ENCODE measurements at regions not wholly inside any gene's neighbourhood (a gene's known extent, or its start where the extent isn't known, plus 50 kb on each side); places are given as distances from the start of the nearest gene placed in this dataset.

DNA sequence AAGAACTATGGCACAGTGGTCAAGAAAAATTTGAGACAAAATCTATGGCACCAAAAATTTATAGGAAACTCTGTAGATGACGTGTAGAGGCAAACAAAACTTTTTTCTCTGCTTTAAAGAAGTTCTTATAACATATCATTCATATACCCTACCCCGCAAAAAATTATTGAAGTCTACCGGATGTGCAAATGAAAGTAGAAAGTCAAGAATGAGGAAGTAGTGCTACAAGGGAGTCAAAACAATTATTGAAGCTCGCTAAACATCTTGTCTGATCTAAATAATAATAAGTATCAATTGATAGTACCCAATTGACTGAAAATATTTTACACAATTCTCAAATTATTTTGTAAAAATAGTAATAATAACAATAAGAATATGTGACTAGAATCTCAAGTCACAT is 398.5 kb downstream of the TAF11L14 start:
- Histone ChIP-seq H3K36me3 (ENCODE audit: control insufficient read depth in 3 of 3, insufficient read depth in 3 of 3, low read length in 3 of 3) (no peaks in the 10 kb centered on the region), H3K9me3 (ENCODE audit: control insufficient read depth in 3 of 3, low read length in 3 of 3) (no peaks in the 10 kb centered on the region), H3K4me1 (ENCODE audit: control insufficient read depth in 3 of 3, insufficient read depth in 3 of 3, low read length in 3 of 3) (no peaks in the 10 kb centered on the region), H3K4me3 (ENCODE audit: low read length in 3 of 3) (no peak overlapping the region), H3K27ac (ENCODE audit: low read depth, low read length) (no peak overlapping the region), H3K9ac (ENCODE audit: low read depth in 1 of 3, low read length in 3 of 3) (no peak overlapping the region), H3K27me3 (ENCODE audit: control insufficient read depth in 3 of 3, insufficient read depth in 3 of 3, low read length in 3 of 3) (no peaks in the 10 kb centered on the region)

GRCh38 chr5:18036531-18036930 is 402.3 kb downstream of the TAF11L14 start:
- no peak overlapping the region for H3K27ac ChIP-seq (ENCODE audit: low read depth, low read length)
- no peaks in the 10 kb centered on the region for H3K36me3 ChIP-seq (ENCODE audit: control insufficient read depth in 3 of 3, insufficient read depth in 3 of 3, low read length in 3 of 3)

DNA sequence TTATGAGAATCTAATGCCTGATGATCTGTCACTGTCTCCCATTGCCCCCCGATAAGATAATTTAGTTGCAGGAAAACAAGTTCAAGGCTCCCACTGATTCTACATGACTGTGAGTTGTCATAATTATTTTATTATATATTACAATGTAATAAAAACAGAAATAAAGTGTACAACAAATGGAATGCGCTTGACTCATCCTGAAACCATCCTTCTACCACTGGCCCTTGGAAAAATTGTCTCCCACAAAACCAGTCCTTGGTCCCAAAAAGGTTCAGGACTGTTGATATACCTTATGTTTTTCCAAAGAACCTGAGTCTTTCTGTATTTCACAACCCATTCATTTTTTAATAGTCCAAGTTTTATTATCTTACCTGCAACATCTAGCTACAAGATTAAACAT is 403.5 kb downstream of the TAF11L14 start:
- Histone ChIP-seq H3K9me3 (ENCODE audit: control insufficient read depth in 3 of 3, low read length in 3 of 3) (no peaks in the 10 kb centered on the region), H3K9ac (ENCODE audit: low read depth in 1 of 3, low read length in 3 of 3) (no peak overlapping the region), H3K4me1 (ENCODE audit: control insufficient read depth in 3 of 3, insufficient read depth in 3 of 3, low read length in 3 of 3) (no peaks in the 10 kb centered on the region)

More at GRCh38 chr5:18036531-18036930, 402.3 kb downstream of the TAF11L14 start:
- H3K9me3 ChIP-seq (ENCODE audit: control insufficient read depth in 3 of 3, low read length in 3 of 3): no peaks in the 10 kb centered on the region
- H3K4me3 ChIP-seq (ENCODE audit: low read length in 3 of 3): no peak overlapping the region
- H3K27me3 ChIP-seq (ENCODE audit: control insufficient read depth in 3 of 3, insufficient read depth in 3 of 3, low read length in 3 of 3): no peaks in the 10 kb centered on the region
- H3K4me1 ChIP-seq (ENCODE audit: control insufficient read depth in 3 of 3, insufficient read depth in 3 of 3, low read length in 3 of 3): no peaks in the 10 kb centered on the region
- H3K9ac ChIP-seq (ENCODE audit: low read depth in 1 of 3, low read length in 3 of 3): no peak overlapping the region

GRCh38 chr5:18043344-18043743 is 409.1 kb downstream of the TAF11L14 start:
- no peak overlapping the region for H3K27ac ChIP-seq (ENCODE audit: low read depth, low read length)

More for the DNA sequence above, 403.5 kb downstream of the TAF11L14 start:
- Histone ChIP-seq H3K4me3 (ENCODE audit: low read length in 3 of 3) (no peak overlapping the region), H3K27ac (ENCODE audit: low read depth, low read length) (no peak overlapping the region), H3K27me3 (ENCODE audit: control insufficient read depth in 3 of 3, insufficient read depth in 3 of 3, low read length in 3 of 3) (no peaks in the 10 kb centered on the region), H3K36me3 (ENCODE audit: control insufficient read depth in 3 of 3, insufficient read depth in 3 of 3, low read length in 3 of 3) (no peaks in the 10 kb centered on the region)

GRCh38 chr5:18048449-18048848 is 414.2 kb downstream of the TAF11L14 start:
- no peaks in the 10 kb centered on the region for H3K36me3 ChIP-seq (ENCODE audit: control insufficient read depth in 3 of 3, insufficient read depth in 3 of 3, low read length in 3 of 3)
- H3K27ac ChIP-seq (ENCODE audit: low read depth, low read length): no peak overlapping the region
- no peaks in the 10 kb centered on the region for H3K27me3 ChIP-seq (ENCODE audit: control insufficient read depth in 3 of 3, insufficient read depth in 3 of 3, low read length in 3 of 3)
- H3K4me3 ChIP-seq (ENCODE audit: low read length in 3 of 3): no peak overlapping the region
- H3K9ac ChIP-seq (ENCODE audit: low read depth in 1 of 3, low read length in 3 of 3): no peak overlapping the region
- no peaks in the 10 kb centered on the region for H3K4me1 ChIP-seq (ENCODE audit: control insufficient read depth in 3 of 3, insufficient read depth in 3 of 3, low read length in 3 of 3)
- H3K9me3 ChIP-seq (ENCODE audit: control insufficient read depth in 3 of 3, low read length in 3 of 3): no peaks in the 10 kb centered on the region

More at GRCh38 chr5:18043344-18043743, 409.1 kb downstream of the TAF11L14 start:
- Histone ChIP-seq H3K27me3 (ENCODE audit: control insufficient read depth in 3 of 3, insufficient read depth in 3 of 3, low read length in 3 of 3) (no peaks in the 10 kb centered on the region), H3K9ac (ENCODE audit: low read depth in 1 of 3, low read length in 3 of 3) (no peak overlapping the region), H3K4me1 (ENCODE audit: control insufficient read depth in 3 of 3, insufficient read depth in 3 of 3, low read length in 3 of 3) (no peaks in the 10 kb centered on the region), H3K36me3 (ENCODE audit: control insufficient read depth in 3 of 3, insufficient read depth in 3 of 3, low read length in 3 of 3) (no peaks in the 10 kb centered on the region), H3K9me3 (ENCODE audit: control insufficient read depth in 3 of 3, low read length in 3 of 3) (no peaks in the 10 kb centered on the region), H3K4me3 (ENCODE audit: low read length in 3 of 3) (no peak overlapping the region)

DNA sequence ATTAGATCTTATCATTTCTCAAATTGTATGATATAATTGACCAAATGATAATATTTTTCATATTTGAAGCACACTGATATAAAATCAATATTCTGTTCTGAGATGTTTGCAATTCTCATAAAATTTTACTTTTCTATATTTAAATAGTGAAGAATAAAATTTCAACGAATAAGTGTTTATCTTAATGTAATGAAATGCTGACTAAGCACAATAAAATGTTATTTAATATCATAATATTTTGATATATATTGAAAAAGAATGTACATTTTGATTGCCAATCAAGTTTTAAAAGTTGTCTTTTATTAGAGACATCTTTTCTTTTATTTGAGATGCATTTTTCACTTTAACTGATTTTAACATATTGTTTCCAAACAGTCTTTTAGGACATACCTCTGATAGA is 416.1 kb downstream of the TAF11L14 start:
- no peaks in the 10 kb centered on the region for H3K36me3 ChIP-seq (ENCODE audit: control insufficient read depth in 3 of 3, insufficient read depth in 3 of 3, low read length in 3 of 3)
- no peaks in the 10 kb centered on the region for H3K9me3 ChIP-seq (ENCODE audit: control insufficient read depth in 3 of 3, low read length in 3 of 3)
- H3K27ac ChIP-seq (ENCODE audit: low read depth, low read length): no peak overlapping the region
- H3K9ac ChIP-seq (ENCODE audit: low read depth in 1 of 3, low read length in 3 of 3): no peak overlapping the region
- H3K4me3 ChIP-seq (ENCODE audit: low read length in 3 of 3): no peak overlapping the region
- H3K4me1 ChIP-seq (ENCODE audit: control insufficient read depth in 3 of 3, insufficient read depth in 3 of 3, low read length in 3 of 3): no peaks in the 10 kb centered on the region
- no peaks in the 10 kb centered on the region for H3K27me3 ChIP-seq (ENCODE audit: control insufficient read depth in 3 of 3, insufficient read depth in 3 of 3, low read length in 3 of 3)

DNA sequence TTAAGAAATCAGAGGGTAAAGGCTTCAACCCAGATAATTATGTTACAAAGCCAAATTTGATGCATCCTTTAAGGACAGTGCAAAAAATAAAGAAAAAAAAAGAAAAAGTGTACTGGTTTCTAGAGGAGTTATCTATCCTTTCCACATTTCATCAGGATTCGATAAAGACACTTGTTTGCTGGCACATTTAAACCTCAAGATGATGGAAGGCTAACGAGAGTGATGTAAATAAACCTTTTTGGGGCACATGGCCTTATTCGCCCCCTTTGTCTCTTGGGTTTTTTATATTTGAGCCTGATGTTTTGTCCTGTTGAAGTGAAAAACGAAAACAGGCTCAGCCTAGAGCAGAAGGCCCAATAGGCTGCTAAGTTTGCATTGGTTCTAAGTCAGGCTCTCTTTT is 416.5 kb downstream of the TAF11L14 start:
- Histone ChIP-seq H3K4me1 (ENCODE audit: control insufficient read depth in 3 of 3, insufficient read depth in 3 of 3, low read length in 3 of 3) (no peaks in the 10 kb centered on the region), H3K27me3 (ENCODE audit: control insufficient read depth in 3 of 3, insufficient read depth in 3 of 3, low read length in 3 of 3) (no peaks in the 10 kb centered on the region), H3K4me3 (ENCODE audit: low read length in 3 of 3) (no peak overlapping the region), H3K9ac (ENCODE audit: low read depth in 1 of 3, low read length in 3 of 3) (no peak overlapping the region), H3K27ac (ENCODE audit: low read depth, low read length) (no peak overlapping the region), H3K9me3 (ENCODE audit: control insufficient read depth in 3 of 3, low read length in 3 of 3) (no peaks in the 10 kb centered on the region), H3K36me3 (ENCODE audit: control insufficient read depth in 3 of 3, insufficient read depth in 3 of 3, low read length in 3 of 3) (no peaks in the 10 kb centered on the region)

- H3K36me3 ChIP-seq (ENCODE audit: control insufficient read depth in 3 of 3, insufficient read depth in 3 of 3, low read length in 3 of 3): no peaks in the 10 kb centered on the region
- H3K4me1 ChIP-seq (ENCODE audit: control insufficient read depth in 3 of 3, insufficient read depth in 3 of 3, low read length in 3 of 3): no peaks in the 10 kb centered on the region
- no peaks in the 10 kb centered on the region for H3K9me3 ChIP-seq (ENCODE audit: control insufficient read depth in 3 of 3, low read length in 3 of 3)
- H3K27ac ChIP-seq (ENCODE audit: low read depth, low read length): no peak overlapping the region
- no peak overlapping the region for H3K4me3 ChIP-seq (ENCODE audit: low read length in 3 of 3)
- no peak overlapping the region for H3K9ac ChIP-seq (ENCODE audit: low read depth in 1 of 3, low read length in 3 of 3)
- H3K27me3 ChIP-seq (ENCODE audit: control insufficient read depth in 3 of 3, insufficient read depth in 3 of 3, low read length in 3 of 3): no peaks in the 10 kb centered on the region
Measured at GRCh38 chr5:18051953-18052352, 417.7 kb downstream of the TAF11L14 start.

- no peaks in the 10 kb centered on the region for H3K9me3 ChIP-seq (ENCODE audit: control insufficient read depth in 3 of 3, low read length in 3 of 3)
- no peak overlapping the region for H3K27ac ChIP-seq (ENCODE audit: low read depth, low read length)
- H3K27me3 ChIP-seq (ENCODE audit: control insufficient read depth in 3 of 3, insufficient read depth in 3 of 3, low read length in 3 of 3): no peaks in the 10 kb centered on the region
- H3K4me3 ChIP-seq (ENCODE audit: low read length in 3 of 3): no peak overlapping the region
- H3K4me1 ChIP-seq (ENCODE audit: control insufficient read depth in 3 of 3, insufficient read depth in 3 of 3, low read length in 3 of 3): no peaks in the 10 kb centered on the region
- no peak overlapping the region for H3K9ac ChIP-seq (ENCODE audit: low read depth in 1 of 3, low read length in 3 of 3)
- no peaks in the 10 kb centered on the region for H3K36me3 ChIP-seq (ENCODE audit: control insufficient read depth in 3 of 3, insufficient read depth in 3 of 3, low read length in 3 of 3)
Measured at GRCh38 chr5:18052569-18052968, 418.3 kb downstream of the TAF11L14 start.

DNA sequence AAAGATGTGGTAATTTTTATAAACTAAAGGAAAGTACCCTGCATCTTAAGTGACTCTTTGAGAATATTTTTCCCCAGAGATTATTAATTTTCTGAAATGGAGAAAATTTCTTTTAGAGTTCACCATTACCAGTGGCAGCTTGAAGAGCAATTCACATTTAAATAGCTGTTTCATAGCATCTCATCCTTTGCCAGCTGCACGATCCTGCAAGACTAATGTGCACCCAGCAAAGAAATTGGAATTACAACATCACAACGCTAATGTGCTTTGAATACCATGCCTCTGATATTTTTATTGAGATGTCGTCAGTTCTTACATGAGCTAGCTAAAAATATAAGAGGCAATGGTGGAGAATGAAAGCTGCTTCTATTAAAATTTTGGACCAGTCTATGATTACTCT is 423.5 kb downstream of the TAF11L14 start:
- H3K27me3 ChIP-seq (ENCODE audit: control insufficient read depth in 3 of 3, insufficient read depth in 3 of 3, low read length in 3 of 3): no peaks in the 10 kb centered on the region
- no peak overlapping the region for H3K9ac ChIP-seq (ENCODE audit: low read depth in 1 of 3, low read length in 3 of 3)
- H3K4me1 ChIP-seq (ENCODE audit: control insufficient read depth in 3 of 3, insufficient read depth in 3 of 3, low read length in 3 of 3): no peaks in the 10 kb centered on the region
- no peak overlapping the region for H3K27ac ChIP-seq (ENCODE audit: low read depth, low read length)
- H3K36me3 ChIP-seq (ENCODE audit: control insufficient read depth in 3 of 3, insufficient read depth in 3 of 3, low read length in 3 of 3): no peaks in the 10 kb centered on the region
- H3K4me3 ChIP-seq (ENCODE audit: low read length in 3 of 3): no peak overlapping the region
- no peaks in the 10 kb centered on the region for H3K9me3 ChIP-seq (ENCODE audit: control insufficient read depth in 3 of 3, low read length in 3 of 3)

DNA sequence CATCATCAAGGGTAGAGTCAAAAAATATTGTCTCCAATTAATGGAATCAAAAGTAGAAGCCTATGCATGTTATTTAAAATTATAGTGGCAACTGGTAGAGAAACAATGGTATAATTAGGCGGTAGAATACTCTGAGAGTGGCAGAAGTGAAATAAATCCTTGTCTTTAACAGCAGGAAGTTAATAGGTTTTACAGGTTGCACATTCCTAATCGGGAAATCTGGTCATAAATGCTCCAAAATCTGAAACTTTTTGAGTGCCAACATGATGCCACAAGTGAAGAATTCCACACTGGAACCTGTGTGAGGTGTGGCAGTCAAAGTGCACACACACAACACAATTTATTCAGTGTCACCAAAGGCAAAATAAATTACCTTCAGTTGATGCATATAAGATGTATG is 433.4 kb downstream of the TAF11L14 start:
- Histone ChIP-seq H3K4me1 (ENCODE audit: control insufficient read depth in 3 of 3, insufficient read depth in 3 of 3, low read length in 3 of 3) (no peaks in the 10 kb centered on the region), H3K27ac (ENCODE audit: low read depth, low read length) (no peak overlapping the region)

More for the DNA sequence above, 433.4 kb downstream of the TAF11L14 start:
- Histone ChIP-seq H3K27me3 (ENCODE audit: control insufficient read depth in 3 of 3, insufficient read depth in 3 of 3, low read length in 3 of 3) (no peaks in the 10 kb centered on the region), H3K9ac (ENCODE audit: low read depth in 1 of 3, low read length in 3 of 3) (no peak overlapping the region), H3K9me3 (ENCODE audit: control insufficient read depth in 3 of 3, low read length in 3 of 3) (no peaks in the 10 kb centered on the region), H3K4me3 (ENCODE audit: low read length in 3 of 3) (no peak overlapping the region), H3K36me3 (ENCODE audit: control insufficient read depth in 3 of 3, insufficient read depth in 3 of 3, low read length in 3 of 3) (no peaks in the 10 kb centered on the region)
